HG03378 (cell line): ENCODE measurements at regions not wholly inside any gene's neighbourhood (a gene's known extent, or its start where the extent isn't known, plus 50 kb on each side); places are given as distances from the start of the nearest gene placed in this dataset.
A peak's percentile ranks its signal among the peaks of the same experiment; 100 is the strongest.

Experiments
- ATAC-seq: cut with Tn5 transposase; IDR thresholded peaks from one replicate; pipeline ENCODE4 v1.9.1; 2021; ENCODE audit warnings: mild to moderate bottlenecking, moderate library complexity; ENCODE audit not compliant: unreplicated experiment

DNA sequence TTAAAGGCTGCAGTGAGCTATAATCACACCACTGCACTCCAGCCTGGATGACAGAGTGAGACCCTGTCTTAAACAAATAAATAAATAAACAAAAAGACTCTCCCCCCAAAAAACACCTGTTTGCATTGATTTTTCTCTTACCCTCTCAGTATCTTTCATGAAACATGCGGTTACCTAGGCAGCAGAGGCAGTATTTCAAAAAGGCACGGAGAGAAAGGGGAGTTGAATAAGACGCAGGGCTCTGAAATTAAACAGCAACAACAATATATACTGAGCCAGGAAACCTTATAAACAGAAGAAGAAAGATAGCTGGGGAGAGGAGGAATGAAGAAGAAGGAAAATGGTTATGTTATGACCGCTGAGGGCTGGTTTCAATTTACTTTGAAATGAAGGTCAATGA lies 277.6 kb downstream of the BTG1 start:
- no peak for ATAC-seq

DNA sequence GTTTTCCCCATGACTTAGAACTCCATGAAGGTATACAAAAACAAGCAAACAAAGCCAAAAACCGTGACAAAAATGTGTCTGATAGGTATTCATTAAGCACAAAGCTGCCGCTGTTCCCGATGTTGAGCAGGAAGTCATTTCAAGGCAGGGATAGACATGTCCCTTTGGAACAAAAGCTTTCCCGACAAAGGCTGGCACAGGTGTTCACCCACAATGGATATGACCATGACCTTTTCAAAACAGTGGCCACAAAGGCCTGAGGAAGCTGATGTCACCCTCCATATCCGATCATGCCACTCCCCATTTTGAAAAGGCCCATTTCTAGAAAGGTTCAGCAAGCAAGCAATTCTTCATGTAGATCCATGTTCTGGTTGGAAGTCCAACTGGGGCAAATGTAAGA lies 279.1 kb downstream of the BTG1 start:
- ATAC-seq: no peak

DNA sequence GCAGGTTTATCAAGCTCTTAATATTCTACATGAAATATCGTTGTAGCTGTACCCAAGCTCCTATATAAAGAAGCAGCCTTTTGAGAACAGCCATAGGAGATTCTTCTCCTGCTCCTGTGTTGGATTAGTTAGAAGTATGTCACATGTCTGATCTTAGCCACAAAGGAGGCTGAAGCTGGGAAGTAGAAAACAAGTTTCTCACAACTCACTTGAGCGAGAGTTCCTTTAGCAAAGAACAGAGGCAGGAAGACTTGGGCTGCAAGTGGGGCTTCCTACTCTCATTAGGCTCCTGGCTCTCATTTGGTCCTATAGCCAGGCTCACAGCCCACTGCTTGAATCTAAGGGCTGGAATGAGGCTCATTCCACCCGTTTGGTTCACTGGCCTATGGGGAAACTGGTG lies 281.9 kb downstream of the BTG1 start:
- ATAC-seq: no peak

DNA sequence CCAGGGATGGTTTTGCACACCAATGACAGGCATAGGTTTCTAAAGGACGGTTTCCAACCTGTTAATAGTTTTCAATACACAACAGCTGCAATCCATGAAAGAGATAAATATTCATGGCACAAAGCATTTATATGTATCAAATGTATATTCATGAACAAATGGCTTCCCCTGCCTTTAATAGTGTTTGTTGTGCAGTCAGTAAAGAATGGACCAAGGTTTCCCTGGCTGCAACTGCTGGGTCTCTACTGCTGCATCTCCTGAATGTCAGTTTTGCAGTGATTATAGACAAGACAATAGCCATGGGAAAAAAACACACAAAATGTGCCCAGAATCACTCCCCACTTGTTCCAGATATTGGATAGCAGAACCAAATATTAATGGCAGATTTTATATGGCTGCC lies 284.1 kb downstream of the BTG1 start:
- ATAC-seq: no peak

DNA sequence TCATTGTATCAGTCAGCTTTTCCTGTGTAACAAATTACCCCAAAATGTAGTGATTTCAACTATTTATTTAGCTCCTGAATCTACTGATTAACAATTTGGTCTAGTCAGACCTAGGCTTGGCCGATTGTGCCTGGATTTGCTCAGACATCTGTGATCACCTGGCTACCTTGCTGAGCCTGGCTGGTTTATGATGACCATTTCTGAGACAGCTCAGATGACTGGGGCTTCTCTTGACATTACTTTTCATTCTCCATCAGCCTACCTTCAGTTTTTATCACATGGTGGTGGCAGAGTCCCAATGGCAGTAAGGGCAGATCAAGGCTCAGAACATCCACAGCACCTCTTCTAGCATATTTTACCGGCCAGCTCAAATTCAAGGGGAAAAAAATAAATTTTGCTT lies 286.3 kb downstream of the BTG1 start:
- ATAC-seq: no peak

DNA sequence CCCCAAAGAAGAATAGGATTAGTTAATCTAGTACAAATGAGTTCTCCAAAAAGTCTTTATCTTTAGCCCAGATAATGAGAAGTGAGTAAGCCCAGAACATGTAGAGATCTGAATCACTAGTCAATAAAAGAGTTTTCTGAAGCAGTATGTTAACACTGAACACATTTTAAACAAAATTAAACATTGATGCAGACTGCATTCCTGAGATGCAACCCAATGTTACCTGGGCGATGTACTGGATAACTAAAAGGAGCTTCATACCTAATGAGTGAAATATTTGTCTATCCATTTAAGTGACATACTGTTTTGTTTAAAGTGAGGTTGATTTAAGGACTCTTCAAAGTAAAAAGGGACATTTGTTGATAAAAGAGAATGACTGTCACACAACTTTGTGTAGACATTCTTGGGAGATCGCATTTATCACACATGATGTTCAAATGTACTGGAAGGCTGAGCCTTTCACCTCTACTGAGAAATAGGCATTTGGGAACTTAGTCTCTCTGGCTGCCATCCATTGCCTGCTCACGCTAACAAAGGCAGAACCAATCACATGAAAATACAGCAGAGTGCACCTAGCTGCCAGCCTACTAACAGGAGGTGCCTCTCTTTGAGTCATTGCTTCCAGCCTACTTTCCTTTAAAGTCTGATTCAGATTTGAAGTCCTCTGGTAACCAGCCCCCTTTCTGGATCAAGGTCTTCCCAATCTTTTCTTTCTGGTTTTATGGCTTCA lies 287.7 kb downstream of the BTG1 start:
- no peak for ATAC-seq

DNA sequence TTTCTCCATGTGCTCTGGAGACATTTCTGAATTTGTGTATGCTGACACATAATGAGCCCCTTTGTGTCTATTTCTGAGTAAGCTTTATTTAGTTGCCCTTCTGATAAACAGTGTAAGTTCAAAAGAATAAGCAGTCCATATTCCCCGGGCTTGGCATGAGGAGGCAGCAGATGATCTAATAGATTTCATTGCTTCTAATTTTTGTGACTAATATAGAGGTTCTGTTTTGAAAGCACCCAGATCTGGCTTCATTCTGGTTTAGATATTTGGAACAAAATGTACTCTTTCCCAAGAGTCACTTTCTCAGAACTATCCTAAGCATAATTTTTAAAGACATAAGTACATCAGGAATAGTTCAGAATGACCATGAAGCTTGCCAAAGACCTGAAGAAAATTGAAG lies 290.9 kb downstream of the BTG1 start:
- ATAC-seq: no peak

DNA sequence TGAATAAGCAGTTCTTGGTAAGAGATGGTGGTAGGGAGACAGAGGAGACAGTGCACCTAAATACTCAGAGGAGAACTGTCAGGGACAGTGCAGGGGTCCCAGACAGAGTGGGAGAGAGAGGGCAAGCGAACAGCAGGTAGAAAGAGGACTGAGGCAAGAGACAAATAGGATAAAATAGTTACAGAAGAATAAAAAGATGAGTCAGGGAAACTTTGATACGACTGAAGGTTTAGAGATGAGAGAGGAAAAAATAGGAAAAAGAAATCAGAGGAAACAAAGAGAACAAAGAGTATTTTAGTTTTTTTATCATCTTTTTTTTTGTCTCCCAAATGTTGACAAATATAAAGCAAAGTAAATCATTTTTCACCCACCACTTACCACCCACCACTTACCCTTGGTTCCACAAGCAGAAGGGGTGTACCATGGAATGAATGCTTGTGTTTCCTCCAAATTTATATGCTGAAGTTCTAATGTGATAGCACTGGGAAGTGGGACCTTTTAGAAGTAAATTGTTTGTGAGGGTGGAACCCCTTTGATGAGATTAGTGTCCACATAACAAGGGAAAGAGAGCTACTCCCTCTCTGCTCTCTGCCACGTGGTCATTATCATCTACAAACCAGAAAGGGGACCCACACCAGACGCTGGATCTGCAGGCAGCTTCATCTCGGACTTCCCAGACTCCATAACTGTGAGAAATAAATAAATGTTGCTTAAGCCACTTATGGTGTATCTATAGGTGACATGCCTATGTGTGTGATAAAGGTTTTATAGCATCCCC lies 292.1 kb downstream of the BTG1 start:
- ATAC-seq: no peak

DNA sequence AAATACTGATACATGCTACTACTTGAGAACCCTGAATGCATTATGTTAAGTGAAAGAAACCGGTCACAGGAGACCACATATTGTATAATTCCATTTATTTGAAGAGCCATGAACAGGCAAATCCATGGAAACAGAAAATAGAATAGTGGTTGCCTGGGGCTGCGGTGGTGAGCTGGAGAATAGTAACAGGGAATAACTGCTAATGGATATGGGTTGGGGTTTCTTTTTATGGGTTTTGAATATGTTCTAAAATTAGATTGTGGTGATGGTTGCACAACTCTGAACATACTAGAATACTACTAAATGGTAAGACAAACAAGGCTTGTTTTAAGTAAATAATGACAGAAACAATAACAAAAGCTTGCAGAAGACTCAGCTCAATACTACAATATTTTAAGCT lies 293.0 kb downstream of the BTG1 start:
- no peak for ATAC-seq

DNA sequence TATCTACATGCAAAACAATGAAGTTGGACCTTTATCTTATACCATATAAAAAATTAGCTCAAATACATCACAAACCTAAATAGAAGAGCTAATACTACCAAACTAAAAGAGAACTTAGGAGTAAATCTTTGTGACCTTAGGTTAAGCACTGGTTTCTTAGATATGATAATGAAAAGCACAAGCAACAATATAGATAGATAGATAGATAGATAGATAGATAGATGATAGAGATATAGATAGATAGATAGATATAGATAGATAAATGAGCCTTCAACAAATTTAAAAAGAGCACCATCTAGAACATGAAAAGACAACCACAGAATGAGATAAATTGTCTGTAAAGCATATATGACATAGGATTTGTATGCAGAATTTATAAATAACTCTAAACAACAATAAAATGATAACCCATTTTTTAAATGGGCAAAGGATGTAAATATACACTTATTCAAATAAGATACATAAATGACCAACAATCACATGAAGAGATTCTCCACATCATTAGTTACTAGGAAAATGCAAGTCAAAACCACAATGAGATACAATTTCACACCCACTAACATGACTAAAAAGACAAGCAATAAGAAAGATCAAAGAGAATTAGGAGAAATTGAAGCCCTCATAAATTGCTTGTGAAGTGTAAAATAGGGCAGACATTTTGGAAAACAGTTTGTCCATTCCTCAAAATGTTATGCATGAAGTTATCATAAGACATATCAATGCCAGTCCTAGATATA lies 293.7 kb downstream of the BTG1 start:
- ATAC-seq: peak; percentile 46

DNA sequence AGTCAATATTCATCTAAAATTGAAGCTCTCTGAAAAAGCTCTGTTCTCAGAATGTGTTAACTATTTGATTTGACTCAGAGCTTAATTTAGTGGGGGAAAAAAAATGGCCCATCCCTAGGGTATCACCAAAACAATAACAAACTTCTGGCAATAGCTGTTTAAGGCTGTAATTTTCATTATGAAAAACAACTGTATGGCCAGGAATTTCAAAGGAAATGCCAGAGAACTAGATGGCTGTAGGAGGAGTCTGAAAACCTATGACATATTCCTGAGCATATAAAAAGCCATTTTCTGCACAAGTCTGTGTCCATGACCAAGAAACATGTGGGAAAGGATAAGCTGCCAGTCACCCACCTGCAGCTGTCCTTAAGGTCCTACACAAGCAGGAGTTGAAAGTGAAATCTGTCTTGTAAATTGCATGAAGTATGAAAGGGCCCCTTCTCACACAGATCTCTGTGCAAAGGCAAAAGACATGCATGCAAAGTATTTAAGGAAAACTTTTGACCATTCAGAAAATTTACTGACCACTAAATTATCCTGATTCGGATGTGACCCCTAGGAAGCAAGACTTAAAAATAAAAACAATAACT lies 299.1 kb downstream of the BTG1 start:
- no peak for ATAC-seq

DNA sequence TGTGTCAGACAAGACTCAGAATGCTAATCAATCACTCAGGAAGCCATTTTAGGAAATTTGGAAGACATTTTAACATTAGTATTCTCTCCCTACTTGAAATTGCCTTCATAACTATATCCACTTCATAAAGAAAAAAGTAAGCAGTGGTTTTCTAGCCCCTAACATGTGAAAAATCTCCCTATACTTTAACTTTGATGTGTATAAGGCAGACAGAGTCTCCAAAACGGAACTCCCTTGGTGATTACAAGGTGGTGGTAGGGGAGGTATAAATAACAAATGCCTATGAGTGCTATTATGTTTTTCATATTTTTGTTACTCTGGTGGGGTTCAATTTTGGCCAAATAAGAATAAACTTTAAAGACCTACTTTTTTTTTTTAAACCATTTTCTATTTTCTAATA lies 300.3 kb downstream of the BTG1 start:
- no peak for ATAC-seq

DNA sequence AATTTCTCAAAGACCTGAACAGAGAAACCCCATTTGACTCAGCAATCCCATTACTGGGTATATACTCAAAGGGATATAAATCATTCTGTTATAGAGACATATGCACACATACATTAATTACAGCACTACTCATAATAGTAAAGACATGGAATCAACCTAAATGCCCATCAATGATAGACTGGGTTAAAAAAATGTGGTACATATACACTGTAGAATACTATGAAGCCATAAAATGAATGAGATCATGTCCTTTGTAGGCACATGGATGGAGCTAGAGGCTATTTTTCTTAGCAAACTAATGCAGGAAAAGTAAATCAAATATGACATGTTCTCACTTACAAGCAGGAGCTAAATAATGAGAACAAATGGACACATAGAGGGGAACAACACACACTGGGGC lies 303.8 kb downstream of the BTG1 start:
- no peak for ATAC-seq

DNA sequence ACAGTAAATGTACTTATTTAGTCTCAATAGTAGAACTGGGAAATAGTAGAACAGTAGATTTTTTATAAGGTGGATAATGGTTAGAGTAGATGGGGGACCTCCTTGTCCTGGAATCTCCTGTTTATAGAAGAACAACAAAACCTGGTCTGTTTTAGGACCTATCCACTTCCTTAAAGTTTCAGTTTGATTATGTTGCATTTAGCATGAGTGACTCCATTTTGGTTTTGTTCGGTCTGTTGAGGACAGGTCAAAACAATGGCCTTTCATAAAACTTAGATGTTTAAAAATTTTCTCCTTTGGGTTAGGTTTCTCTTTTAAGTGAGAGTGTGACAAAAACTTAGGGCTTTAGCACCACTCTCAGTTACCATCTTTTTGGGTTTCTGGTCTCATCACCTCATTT lies 308.9 kb downstream of the BTG1 start:
- no peak for ATAC-seq

DNA sequence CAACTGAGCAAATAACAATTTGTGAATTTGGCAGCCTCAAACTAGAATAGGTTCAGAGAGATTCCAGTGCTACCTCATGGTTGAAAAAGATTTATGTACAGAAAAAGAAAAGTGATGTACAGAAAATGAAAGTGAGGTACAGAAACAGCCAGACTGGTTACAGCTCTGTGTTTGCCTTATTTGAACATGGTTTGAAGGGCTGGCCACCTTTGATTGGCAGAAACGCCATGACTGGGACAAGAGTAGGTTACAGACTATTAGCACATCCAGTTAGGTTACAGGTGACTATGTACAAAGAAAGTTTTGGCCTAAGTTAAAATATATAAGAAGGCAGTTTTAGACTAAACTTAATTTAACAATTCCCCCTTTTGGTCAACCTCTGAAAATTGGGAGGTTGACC lies 309.4 kb downstream of the BTG1 start:
- no peak for ATAC-seq

DNA sequence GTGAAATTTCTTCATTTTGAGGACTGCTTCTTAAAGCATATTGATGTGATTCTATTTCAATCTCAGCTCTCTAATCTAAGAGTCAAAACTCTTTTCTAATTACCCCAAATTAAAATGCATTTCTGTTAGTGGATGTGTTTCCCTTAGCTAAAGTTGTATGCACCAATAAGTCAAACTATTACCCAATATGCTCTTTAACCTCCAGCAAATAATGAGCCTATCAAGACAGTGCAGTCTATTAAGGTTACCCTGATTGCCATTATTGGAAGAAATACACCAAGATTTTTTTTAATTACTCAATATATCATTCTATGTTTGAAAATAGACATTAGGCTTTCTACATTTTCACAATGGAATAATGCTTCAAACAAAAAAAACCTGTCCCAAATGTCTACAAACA lies 310.0 kb downstream of the BTG1 start:
- ATAC-seq: no peak

DNA sequence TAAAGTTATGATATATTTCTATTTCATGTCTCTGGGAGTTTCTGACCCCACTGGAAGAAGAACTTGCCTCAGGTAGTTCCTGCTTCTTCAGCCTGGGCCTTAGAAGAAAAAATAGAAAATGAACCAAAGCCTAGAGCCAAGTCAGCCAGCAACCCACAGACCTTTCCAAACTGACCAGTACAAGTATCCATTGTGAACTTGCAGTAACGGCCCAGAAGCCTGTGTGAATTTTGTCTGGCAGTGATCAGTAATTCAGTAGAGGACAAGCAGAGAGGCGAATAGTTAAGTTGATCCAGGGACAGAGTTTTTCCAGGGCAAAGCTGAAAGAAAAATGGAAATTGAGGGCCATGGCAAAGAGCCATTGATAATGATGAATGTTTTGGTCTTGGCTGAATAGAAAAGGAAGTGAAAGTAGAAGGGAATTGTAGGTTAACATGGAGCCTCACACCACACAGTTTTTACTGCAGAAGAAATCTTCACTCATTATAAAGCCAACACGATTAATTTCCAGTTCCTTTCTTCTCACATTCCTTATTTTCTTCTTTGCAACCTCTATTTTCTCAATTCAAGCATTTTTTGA lies 311.8 kb downstream of the BTG1 start:
- ATAC-seq: no peak

DNA sequence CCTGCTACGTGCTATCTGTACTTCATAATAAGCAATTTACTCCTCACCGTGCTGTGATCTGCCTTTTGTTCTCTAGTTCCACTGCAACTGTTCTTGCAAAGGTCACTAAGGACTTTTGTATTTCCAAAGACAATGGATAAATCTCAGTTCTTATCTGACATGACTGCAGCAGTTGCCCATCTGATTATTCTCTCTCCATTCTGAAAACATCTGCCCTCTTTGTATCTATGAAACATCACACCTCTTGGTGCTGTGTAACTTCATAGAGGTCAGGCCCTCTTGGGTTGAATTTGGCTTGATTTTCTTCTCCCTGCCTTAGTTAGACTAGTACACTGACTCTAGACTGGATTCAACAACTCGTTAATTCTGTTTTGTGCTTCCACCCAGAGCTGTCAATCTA lies 319.6 kb downstream of the BTG1 start:
- ATAC-seq: no peak

DNA sequence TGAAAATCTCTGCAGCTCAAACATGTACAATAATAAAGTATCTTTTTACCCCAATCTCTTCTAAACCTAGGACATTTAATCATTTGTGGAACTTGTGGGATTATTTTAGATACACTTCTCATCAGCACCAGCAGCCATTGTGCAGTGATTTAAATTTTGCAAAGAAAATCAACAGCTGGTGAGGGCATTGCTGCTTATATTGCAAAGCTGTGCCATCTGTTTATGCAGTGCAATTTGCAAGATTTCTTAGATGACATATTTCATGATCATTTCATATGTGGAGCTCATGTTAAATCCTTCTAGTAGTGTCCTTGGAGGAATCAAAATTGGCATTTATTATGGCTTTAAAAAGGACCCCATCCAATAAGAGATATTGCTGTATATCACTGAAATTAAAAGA lies 320.7 kb downstream of the BTG1 start:
- no peak for ATAC-seq

DNA sequence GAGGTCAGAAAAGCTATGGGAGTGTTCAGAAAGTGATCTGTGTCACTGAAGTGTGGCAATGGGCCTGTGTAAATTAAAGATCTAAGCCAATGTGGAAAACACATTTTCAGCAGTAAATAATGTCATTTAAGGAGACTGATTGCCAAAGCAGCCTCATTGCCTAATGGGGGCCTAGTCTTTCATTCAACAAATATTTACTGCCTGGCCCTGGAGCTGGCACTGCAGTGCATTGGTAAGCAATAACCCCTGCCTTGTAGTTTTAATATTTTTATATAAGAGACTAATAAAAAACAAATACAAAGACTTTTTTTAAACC lies 326.6 kb downstream of the BTG1 start:
- ATAC-seq: no peak
